BE2C (cell line): ENCODE measurements at regions not wholly inside any gene's neighbourhood (a gene's known extent, or its start where the extent isn't known, plus 50 kb on each side); places are given as distances from the start of the nearest gene placed in this dataset.

Experiments used
- DNase-seq: peaks from one replicate; pipeline ENCODE4 v3.0.0-alpha.2; 2020
- H3K27me3 ChIP-seq: fragments of 250-450 bp; sonication (Bioruptor Pico); 2 replicates; pipeline ENCODE4 v1.5.1; 2020; ENCODE audit warnings: mild to moderate bottlenecking
- H3K36me3 ChIP-seq: fragments of 250-450 bp; sonication (Bioruptor Pico); 2 replicates; pipeline ENCODE4 v1.5.1; 2020; ENCODE audit warnings: mild to moderate bottlenecking
- H3K4me1 ChIP-seq: fragments of 250-450 bp; sonication (Bioruptor Pico); 2 replicates; pipeline ENCODE4 v1.5.1; 2020
- H3K4me3 ChIP-seq: 2 replicates; pipeline ENCODE4 v1.5.1; 2011; ENCODE audit warnings: low read depth, low read length
- H3K9me3 ChIP-seq: fragments of 250-450 bp; sonication (Bioruptor Pico); 2 replicates; pipeline ENCODE4 v1.5.1; 2020
- TF ChIP-seq, protein P1 (sequence below): IDR thresholded peaks from 2 replicates; pipeline ENCODE4 v1.5.1; 2012; ENCODE audit warnings: mild to moderate bottlenecking, low read depth, low read length

DNA sequence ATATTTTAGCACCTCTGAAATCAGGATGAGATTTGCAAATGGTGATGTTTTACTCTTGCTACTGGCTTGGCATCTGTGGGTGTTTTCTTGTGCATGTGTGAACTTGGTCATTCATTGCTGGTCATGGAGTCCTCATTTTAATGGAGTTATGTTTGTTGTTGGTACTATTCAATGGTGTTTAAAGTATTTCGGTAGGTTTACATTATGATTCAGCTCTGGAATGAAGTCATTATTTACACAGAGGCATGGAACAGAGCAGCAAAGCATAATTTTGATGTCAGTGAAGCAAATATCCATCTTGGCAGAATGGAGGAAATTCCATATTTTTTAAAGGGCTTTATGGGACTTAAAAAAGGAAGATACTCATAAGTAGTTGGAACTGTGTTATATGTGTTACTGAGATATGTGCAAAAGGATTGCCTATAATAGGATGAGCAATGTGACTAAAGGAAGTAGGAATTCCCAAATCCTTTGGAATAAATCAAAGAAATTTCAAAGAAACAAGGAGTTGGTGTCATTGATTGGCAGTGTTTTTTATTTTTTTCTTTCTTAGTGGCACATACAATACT is 147.4 kb downstream of the ACTBL2 start:
- Histone ChIP-seq H3K9me3 (no peaks in the 10 kb centered on the region), H3K27me3 (no peaks in the 10 kb centered on the region), H3K4me1 (no peaks in the 10 kb centered on the region), H3K36me3 (no peaks in the 10 kb centered on the region), H3K4me3 (no peak overlapping the region)
- TF ChIP-seq, protein P1, sequence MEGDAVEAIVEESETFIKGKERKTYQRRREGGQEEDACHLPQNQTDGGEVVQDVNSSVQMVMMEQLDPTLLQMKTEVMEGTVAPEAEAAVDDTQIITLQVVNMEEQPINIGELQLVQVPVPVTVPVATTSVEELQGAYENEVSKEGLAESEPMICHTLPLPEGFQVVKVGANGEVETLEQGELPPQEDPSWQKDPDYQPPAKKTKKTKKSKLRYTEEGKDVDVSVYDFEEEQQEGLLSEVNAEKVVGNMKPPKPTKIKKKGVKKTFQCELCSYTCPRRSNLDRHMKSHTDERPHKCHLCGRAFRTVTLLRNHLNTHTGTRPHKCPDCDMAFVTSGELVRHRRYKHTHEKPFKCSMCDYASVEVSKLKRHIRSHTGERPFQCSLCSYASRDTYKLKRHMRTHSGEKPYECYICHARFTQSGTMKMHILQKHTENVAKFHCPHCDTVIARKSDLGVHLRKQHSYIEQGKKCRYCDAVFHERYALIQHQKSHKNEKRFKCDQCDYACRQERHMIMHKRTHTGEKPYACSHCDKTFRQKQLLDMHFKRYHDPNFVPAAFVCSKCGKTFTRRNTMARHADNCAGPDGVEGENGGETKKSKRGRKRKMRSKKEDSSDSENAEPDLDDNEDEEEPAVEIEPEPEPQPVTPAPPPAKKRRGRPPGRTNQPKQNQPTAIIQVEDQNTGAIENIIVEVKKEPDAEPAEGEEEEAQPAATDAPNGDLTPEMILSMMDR = no peak
- no peak for DNase-seq

DNA sequence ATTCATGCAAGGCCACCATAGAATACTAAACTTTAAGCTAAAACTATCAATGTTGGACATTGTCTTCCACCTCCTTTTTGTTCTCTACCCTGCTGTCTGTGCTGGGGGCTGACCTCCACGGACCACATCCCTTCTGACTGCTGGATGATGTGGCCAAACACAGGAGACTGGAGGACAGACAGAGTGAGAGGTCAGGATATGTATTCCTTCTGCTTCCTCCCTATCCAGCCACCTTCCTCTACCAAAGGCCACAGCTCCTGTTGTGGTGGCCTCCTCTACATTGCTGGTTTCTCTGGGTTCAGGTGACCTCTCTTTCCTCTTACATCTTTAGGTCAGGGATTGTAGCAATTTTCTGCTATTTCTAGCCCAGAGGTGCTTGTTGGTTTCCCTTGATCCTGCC is 148.1 kb downstream of the ACTBL2 start:
- Histone ChIP-seq H3K4me3 (no peak overlapping the region), H3K9me3 (no peaks in the 10 kb centered on the region), H3K4me1 (no peaks in the 10 kb centered on the region), H3K27me3 (no peaks in the 10 kb centered on the region), H3K36me3 (no peaks in the 10 kb centered on the region)
- TF ChIP-seq, protein P1 = no peak
- no peak for DNase-seq

DNA sequence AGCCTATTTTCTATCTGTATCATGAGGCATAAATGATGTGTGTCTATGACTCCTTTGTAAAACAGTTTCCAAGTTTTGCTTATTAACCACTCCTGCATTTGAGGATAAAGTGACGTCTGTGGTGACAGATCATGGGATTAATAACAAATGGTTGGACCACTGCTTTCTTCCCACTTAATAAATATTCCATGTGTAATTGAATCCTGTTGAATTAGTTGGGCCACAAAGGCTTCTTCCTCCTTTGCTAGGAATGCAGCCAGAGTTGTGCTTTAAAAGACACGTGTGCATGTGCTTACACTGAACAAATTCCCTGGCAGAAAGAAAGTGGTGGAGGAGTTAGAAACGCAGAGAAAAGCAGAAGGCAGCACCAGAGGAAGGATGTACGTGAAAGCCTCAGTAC is 150.2 kb downstream of the ACTBL2 start:
- Histone ChIP-seq H3K27me3 (no peaks in the 10 kb centered on the region), H3K4me3 (no peak overlapping the region), H3K4me1 (no peaks in the 10 kb centered on the region), H3K9me3 (no peaks in the 10 kb centered on the region), H3K36me3 (no peaks in the 10 kb centered on the region)
- TF ChIP-seq, protein P1 = no peak
- no peak for DNase-seq

DNA sequence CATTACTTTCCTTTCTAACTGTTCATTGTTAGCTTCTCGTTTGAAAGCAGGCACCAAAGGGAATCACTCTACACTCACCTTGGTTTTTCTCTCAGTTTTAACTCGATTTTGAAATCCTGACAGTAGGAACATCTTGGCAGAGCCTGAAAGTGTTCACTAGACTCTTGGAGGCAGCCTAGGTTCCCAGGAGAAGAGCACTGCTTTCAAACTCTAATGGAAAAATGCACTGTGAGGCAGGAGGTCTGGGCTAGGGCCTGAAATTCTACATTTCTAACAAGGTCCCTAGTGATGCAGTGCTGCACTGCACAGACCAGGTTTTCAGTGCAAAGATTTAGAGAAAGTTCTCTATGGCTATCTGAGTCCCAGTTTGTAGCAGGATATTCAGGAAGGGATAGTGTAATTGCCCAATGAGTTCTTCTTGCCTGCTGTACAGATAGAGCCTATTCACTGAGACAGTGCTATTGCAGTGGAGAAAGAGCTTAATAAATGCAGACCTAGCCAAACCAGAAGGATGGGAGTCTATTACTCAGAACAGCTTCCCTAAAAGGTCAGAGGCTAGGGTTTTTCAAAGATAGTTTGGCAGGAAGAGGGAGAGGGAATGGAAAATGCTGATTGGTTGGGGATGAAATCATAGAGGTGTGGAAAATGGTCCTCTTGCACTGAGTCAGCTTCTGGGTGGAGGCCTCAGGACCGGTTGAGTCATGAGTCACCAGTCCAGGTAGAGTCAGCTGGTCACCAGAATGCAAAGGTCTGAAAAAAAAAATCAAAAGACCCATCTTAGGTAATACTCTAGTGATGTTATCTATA is 153.9 kb downstream of the GPBP1 start:
- Histone ChIP-seq H3K9me3 (no peaks in the 10 kb centered on the region), H3K4me3 (no peak overlapping the region), H3K27me3 (no peaks in the 10 kb centered on the region), H3K36me3 (no peaks in the 10 kb centered on the region), H3K4me1 (no peaks in the 10 kb centered on the region)
- DNase-seq = no peak
- TF ChIP-seq, protein P1 = no peak

DNA sequence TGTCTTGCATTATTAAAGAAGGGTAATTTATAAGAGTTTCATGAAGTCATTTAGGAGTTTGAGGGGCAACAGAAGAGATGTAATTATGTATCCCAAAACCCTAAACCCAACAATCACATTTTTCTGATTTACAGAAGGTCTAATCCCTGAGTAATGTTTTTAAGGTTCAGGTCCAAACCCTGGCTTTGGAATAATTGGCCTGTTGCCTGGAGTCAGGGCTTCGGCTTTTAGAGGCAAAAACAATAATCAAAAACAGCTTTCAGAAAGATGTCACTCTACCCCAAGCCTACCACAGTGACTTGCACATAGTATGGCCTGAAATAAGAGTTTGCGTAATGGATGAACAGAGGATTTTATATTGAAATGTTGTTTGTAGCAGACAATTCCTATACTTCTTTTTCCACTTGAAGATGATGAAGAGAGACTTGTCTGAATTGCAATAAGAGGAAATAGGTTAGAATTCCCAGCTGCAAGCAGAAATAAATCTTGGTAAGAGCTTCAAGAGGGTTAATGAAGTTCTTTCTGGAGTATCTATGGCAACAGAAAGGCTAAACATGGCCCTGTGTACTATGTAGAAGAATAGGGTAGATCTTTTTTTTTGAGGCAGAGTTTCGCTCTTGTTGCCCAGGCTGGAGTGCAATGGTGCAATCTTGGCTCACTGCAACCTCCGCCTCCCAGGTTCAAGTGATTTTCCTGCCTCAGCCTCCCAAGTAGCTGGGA is 152.0 kb downstream of the GPBP1 start:
- Histone ChIP-seq H3K36me3 (no peaks in the 10 kb centered on the region), H3K9me3 (no peaks in the 10 kb centered on the region), H3K4me3 (no peak overlapping the region), H3K27me3 (no peaks in the 10 kb centered on the region), H3K4me1 (no peaks in the 10 kb centered on the region)
- no peak for DNase-seq
- TF ChIP-seq, protein P1 = no peak

DNA sequence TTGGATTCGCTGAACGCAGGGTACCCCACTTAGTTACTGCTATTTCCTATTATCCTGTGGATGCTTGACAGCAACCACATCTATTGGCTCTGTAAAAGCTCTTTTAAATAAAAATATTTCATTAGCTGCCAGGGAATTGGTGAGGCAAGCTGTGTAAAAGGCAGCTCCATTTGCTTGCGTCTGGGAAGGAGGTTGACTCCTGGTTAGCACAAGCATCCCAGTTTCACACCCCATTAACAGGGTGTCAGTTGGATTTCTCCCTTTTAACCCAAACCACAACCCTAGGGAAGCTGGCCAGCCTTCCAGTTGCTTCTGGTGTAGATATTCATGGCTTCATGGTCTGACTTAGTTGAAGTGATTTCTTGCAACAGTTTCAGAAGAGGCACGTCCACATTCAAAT is 151.0 kb downstream of the GPBP1 start:
- Histone ChIP-seq H3K36me3 (no peaks in the 10 kb centered on the region), H3K4me1 (no peaks in the 10 kb centered on the region), H3K4me3 (no peak overlapping the region), H3K9me3 (no peaks in the 10 kb centered on the region), H3K27me3 (no peaks in the 10 kb centered on the region)
- TF ChIP-seq, protein P1 = no peak
- DNase-seq = no peak
